Pancreas (tissue), 10 donors: ENCODE measurements at regions not wholly inside any gene's neighbourhood (a gene's known extent, or its start where the extent isn't known, plus 50 kb on each side); places are given as distances from the start of the nearest gene placed in this dataset.

ENCODE experiments used
- ATAC-seq, 4 donors: fragments of 200-7000 bp; cut with Tn5 transposase; one replicate each; pipeline versions ENCODE4 v1.8.0 to v1.9.1; 2020; ENCODE audit warnings: mild to moderate bottlenecking in 4 of 4, moderate library complexity in 4 of 4
- DNase-seq, 6 donors: peaks; one replicate each; pipeline ENCODE4 v3.0.0-alpha.2; 2020
- FAIRE-seq: peaks from 2 replicates; lab custom pipeline; 2012; peaks lifted over from hg19 to GRCh38; lab: Jason Lieb, UNC
- H3K27ac ChIP-seq, 4 donors: fragments of 200-600 bp; sonication (generic); 1 replicate in 3 of 4; 2 replicates in 1 of 4; pipeline versions ENCODE4 v1.5.0 to v1.8.0; 2020
- H3K27me3 ChIP-seq, 4 donors: fragments of 200-600 bp; one replicate each; pipeline ENCODE4 v1.8.0; 2021
- H3K36me3 ChIP-seq, 3 donors: fragments of 200-600 bp; sonication (generic) in 1 of 3; one replicate each; pipeline versions ENCODE4 v1.5.0 to v1.8.0; 2020 to 2021
- H3K4me1 ChIP-seq, 3 donors: fragments of 200-600 bp; one replicate each; pipeline ENCODE4 v1.8.0; 2021
- H3K4me3 ChIP-seq, 4 donors: fragments of 200-600 bp; sonication (generic) in 2 of 4; one replicate each; pipeline versions ENCODE4 v1.5.0 to v1.8.0; 2020 to 2021
- H3K9me3 ChIP-seq, 4 donors: fragments of 200-600 bp; one replicate each; pipeline ENCODE4 v1.8.0; 2021
- CTCF ChIP-seq, 4 donors: fragments of 200-600 bp; sonication (generic) in 3 of 4; IDR thresholded peaks; one replicate each; pipeline versions ENCODE4 v1.5.0 to v1.8.0; 2021; ENCODE audit warnings: antibody characterized with exemption in 4 of 4
- WGBS, 2 donors: extraction: QIAGEN DNeasy Blood & Tissue Kit; methylation state at CpG; one replicate each; pipeline ENCODE4 v1.1.7; 2013; 5-methylcytosine and 5-hydroxymethylcytosine counted together
- intact Hi-C, 3 donors: fragments of 100-400 bp; cut with DNase I; formaldehyde crosslinking; loops; one replicate each; pipeline versions ENCODE4 v1.11.1 to v1.14.2; 2022
- donor health status: healthy with polysubstance abuse.
- donor health status: DM: no; HTN: no; CAD: no; lungs with moderate emphysema.
- donor health status: DM: no; HTN: no; CAD: no.
- donor health status: control.
- donor health status: control.
- donor health status: Bipolar disorder and iron deficiency.
- donor health status: DM: yes; HTN: yes; CAD: no.
- donor health status: DM: no; HTN: no; CAD: no.
- donor health status: DM: no; HTN: no; CAD: no.
- donor health status: DM: yes; HTN: yes; CAD: no.

GRCh38 chr12:23193552-23193951 lies 568.6 kb downstream of the ETNK1 start:
- Histone ChIP-seq H3K4me1 (no peaks in the 10 kb centered on the region), H3K36me3 (no peaks in the 10 kb centered on the region), H3K9me3 (no peaks in the 10 kb centered on the region), H3K27me3 (no peaks in the 10 kb centered on the region), H3K4me3 (no peak overlapping the region), H3K27ac (no peak overlapping the region)
- DNase-seq (no peak), ATAC-seq (no peak), FAIRE-seq (no peak)
- 83 to 88% methylated on average over 2 of the region's 2 CpGs for WGBS, 2 donors
- no peak for TF ChIP-seq CTCF (IDR thresholded peaks at IDR 0.05)
- intact Hi-C loops: no loop called here

- Histone ChIP-seq H3K9me3 (no peaks in the 10 kb centered on the region), H3K27ac (no peak overlapping the region), H3K36me3 (no peaks in the 10 kb centered on the region), H3K4me3 (no peak overlapping the region), H3K4me1 (no peaks in the 10 kb centered on the region), H3K27me3 (no peaks in the 10 kb centered on the region)
- no peak for TF ChIP-seq CTCF (IDR thresholded peaks at IDR 0.05)
- no peak for DNase-seq
- ATAC-seq: no peak
- WGBS, 2 donors: 76 to 80% methylated on average over 4 of the region's 4 CpGs
- no peak for FAIRE-seq
- intact Hi-C loops: no loop called here
Measured at GRCh38 chr12:23197266-23197665, 572.3 kb downstream of the ETNK1 start.

- DNase-seq (no peak), ATAC-seq (no peak), FAIRE-seq (no peak)
- H3K4me1 ChIP-seq: no peaks in the 10 kb centered on the region
- WGBS, 2 donors: 50 to 55% methylated on average over 4 of the region's 4 CpGs
- H3K27ac ChIP-seq: no peak overlapping the region
- no peaks in the 10 kb centered on the region for H3K27me3 ChIP-seq
- no peak for TF ChIP-seq CTCF (IDR thresholded peaks at IDR 0.05)
- no peaks in the 10 kb centered on the region for H3K9me3 ChIP-seq
- no peaks in the 10 kb centered on the region for H3K36me3 ChIP-seq
- no peak overlapping the region for H3K4me3 ChIP-seq
- intact Hi-C loops: no loop called here
Measured at GRCh38 chr12:23202728-23203127, 577.8 kb downstream of the ETNK1 start.

- Histone ChIP-seq H3K27me3 (no peaks in the 10 kb centered on the region), H3K4me3 (no peak overlapping the region), H3K4me1 (no peaks in the 10 kb centered on the region), H3K36me3 (no peaks in the 10 kb centered on the region), H3K27ac (no peak overlapping the region), H3K9me3 (no peaks in the 10 kb centered on the region)
- ATAC-seq: peak in 3 of 4 donors; percentile 81 to 89 (median 84)
- WGBS, 2 donors: 2 to 3% methylated on average over 3 of the region's 3 CpGs
- TF ChIP-seq CTCF (IDR thresholded peaks at IDR 0.05): peak; percentile 71 to 95 (median 90)
- FAIRE-seq: peak; percentile 45
- DNase-seq: peak in 1 of 6 donors; percentile 14
- intact Hi-C loops: no loop called here
Measured at GRCh38 chr12:23204933-23205778, 580.2 kb downstream of the ETNK1 start.

- Histone ChIP-seq H3K36me3 (no peaks in the 10 kb centered on the region), H3K4me1 (no peaks in the 10 kb centered on the region), H3K27me3 (peaks cover 0 to 5% (median 0%) of the 10 kb centered on the region in 4 donors), H3K27ac (no peak overlapping the region), H3K9me3 (no peaks in the 10 kb centered on the region), H3K4me3 (no peak overlapping the region)
- 91 to 94% methylated on average over 2 of the region's 2 CpGs for WGBS, 2 donors
- ATAC-seq: no peak
- no peak for TF ChIP-seq CTCF (IDR thresholded peaks at IDR 0.05)
- intact Hi-C loops: no loop called here
- DNase-seq: no peak
- FAIRE-seq: no peak
Measured at GRCh38 chr12:23209793-23210192, 584.8 kb downstream of the ETNK1 start.
